Activated CD4-positive, alpha-beta memory T cell treated with anti-CD3 and anti-CD28 coated beads for 36 hours (primary cell): ENCODE measurements at regions not wholly inside any gene's neighbourhood (a gene's known extent, or its start where the extent isn't known, plus 50 kb on each side); places are given as distances from the start of the nearest gene placed in this dataset.

Source experiments
- CTCF ChIA-PET: fragments of 350-600 bp; sonication (Branson Sonifier 250); formaldehyde crosslinking; loops from one replicate; lab custom pipeline; 2021; ENCODE audit warnings: antibody characterized with exemption, inconsistent platforms; lab: Charles Lee
- POLR2A ChIA-PET: fragments of 350-600 bp; sonication (Branson Sonifier 250); formaldehyde crosslinking; loops from one replicate; lab custom pipeline; 2021; ENCODE audit warnings: antibody characterized with exemption; lab: Charles Lee
- DNase-seq: peaks from one replicate; pipeline ENCODE4 v3.0.0-alpha.2; 2020
- H3K27ac Mint-ChIP-seq: one replicate; pipeline ENCODE4 v1.8.0; 2021; ENCODE audit warnings: mixed read lengths
- H3K27me3 Mint-ChIP-seq: one replicate; pipeline ENCODE4 v1.8.0; 2021; ENCODE audit warnings: mixed read lengths
- H3K36me3 Mint-ChIP-seq: one replicate; pipeline ENCODE4 v1.8.0; 2021; ENCODE audit warnings: mixed read lengths
- H3K4me1 Mint-ChIP-seq: one replicate; pipeline ENCODE4 v1.8.0; 2021; ENCODE audit warnings: low read depth, mixed read lengths
- H3K4me3 Mint-ChIP-seq: one replicate; pipeline ENCODE4 v1.8.0; 2021; ENCODE audit warnings: mild to moderate bottlenecking, mixed read lengths
- H3K9me3 Mint-ChIP-seq: one replicate; pipeline ENCODE4 v1.8.0; 2021; ENCODE audit warnings: mixed read lengths
- intact Hi-C: fragments of 100-400 bp; cut with micrococcal nuclease; formaldehyde crosslinking; loops from one replicate; pipeline ENCODE4 v1.15.1; 2023

- H3K36me3 Mint-ChIP-seq: peaks cover 1% of the 10 kb centered on the region
- no peak for DNase-seq
- intact Hi-C loops: no loop called here
- H3K27ac Mint-ChIP-seq: no peak overlapping the region
- H3K9me3 Mint-ChIP-seq: peaks cover 26% of the 10 kb centered on the region
- CTCF ChIA-PET: no interaction called here
- H3K27me3 Mint-ChIP-seq: no peaks in the 10 kb centered on the region
- POLR2A ChIA-PET: no interaction called here
- H3K4me3 Mint-ChIP-seq: no peak overlapping the region
- no peaks in the 10 kb centered on the region for H3K4me1 Mint-ChIP-seq
These were observed 1151.1 kb downstream of the TYW1 start for GRCh38 chr7:68147614-68148238.

GRCh38 chr7:68148440-68148839 is 1151.8 kb downstream of the TYW1 start:
- no peaks in the 10 kb centered on the region for H3K4me1 Mint-ChIP-seq
- no peaks in the 10 kb centered on the region for H3K27me3 Mint-ChIP-seq
- H3K4me3 Mint-ChIP-seq: no peak overlapping the region
- peaks cover 19% of the 10 kb centered on the region for H3K9me3 Mint-ChIP-seq
- intact Hi-C loops: no loop called here
- peaks cover 1% of the 10 kb centered on the region for H3K36me3 Mint-ChIP-seq
- H3K27ac Mint-ChIP-seq: no peak overlapping the region
- CTCF ChIA-PET: no interaction called here
- DNase-seq: no peak
- POLR2A ChIA-PET: no interaction called here

GRCh38 chr7:68152205-68152604 is 1155.6 kb downstream of the TYW1 start:
- no peak overlapping the region for H3K4me3 Mint-ChIP-seq
- no peak overlapping the region for H3K27ac Mint-ChIP-seq
- peaks cover 4% of the 10 kb centered on the region for H3K9me3 Mint-ChIP-seq
- POLR2A ChIA-PET: no interaction called here
- intact Hi-C loops: no loop called here
- DNase-seq: no peak
- H3K27me3 Mint-ChIP-seq: no peaks in the 10 kb centered on the region
- no peaks in the 10 kb centered on the region for H3K36me3 Mint-ChIP-seq
- no peaks in the 10 kb centered on the region for H3K4me1 Mint-ChIP-seq
- CTCF ChIA-PET: no interaction called here

- H3K27me3 Mint-ChIP-seq: no peaks in the 10 kb centered on the region
- no peaks in the 10 kb centered on the region for H3K4me1 Mint-ChIP-seq
- H3K27ac Mint-ChIP-seq: no peak overlapping the region
- intact Hi-C loops: no loop called here
- DNase-seq: no peak
- peaks cover 9% of the 10 kb centered on the region for H3K9me3 Mint-ChIP-seq
- ChIA-PET POLR2A (no interaction called here), CTCF (no interaction called here)
- H3K36me3 Mint-ChIP-seq: no peaks in the 10 kb centered on the region
- no peak overlapping the region for H3K4me3 Mint-ChIP-seq
These were observed 1159.0 kb downstream of the TYW1 start for GRCh38 chr7:68155676-68156075.

- peaks cover 14% of the 10 kb centered on the region for H3K9me3 Mint-ChIP-seq
- CTCF ChIA-PET: no interaction called here
- DNase-seq: no peak
- H3K4me1 Mint-ChIP-seq: no peaks in the 10 kb centered on the region
- H3K27ac Mint-ChIP-seq: no peak overlapping the region
- no peaks in the 10 kb centered on the region for H3K27me3 Mint-ChIP-seq
- POLR2A ChIA-PET: no interaction called here
- intact Hi-C loops: no loop called here
- H3K4me3 Mint-ChIP-seq: no peak overlapping the region
- no peaks in the 10 kb centered on the region for H3K36me3 Mint-ChIP-seq
These were observed 1162.2 kb downstream of the TYW1 start for GRCh38 chr7:68158686-68159295.

GRCh38 chr7:68162712-68163111 is 1166.1 kb downstream of the TYW1 start:
- CTCF ChIA-PET: no interaction called here
- intact Hi-C loops: no loop called here
- Mint-ChIP-seq H3K36me3 (no peaks in the 10 kb centered on the region), H3K27ac (no peak overlapping the region), H3K9me3 (peaks cover 14% of the 10 kb centered on the region), H3K4me3 (no peak overlapping the region), H3K27me3 (no peaks in the 10 kb centered on the region), H3K4me1 (no peaks in the 10 kb centered on the region)
- POLR2A ChIA-PET: no interaction called here
- no peak for DNase-seq

GRCh38 chr7:68166525-68166924 is 1169.9 kb downstream of the TYW1 start:
- peaks cover 8% of the 10 kb centered on the region for H3K9me3 Mint-ChIP-seq
- H3K36me3 Mint-ChIP-seq: no peaks in the 10 kb centered on the region
- intact Hi-C loops: no loop called here
- no peak for DNase-seq
- no peak overlapping the region for H3K27ac Mint-ChIP-seq
- no peak overlapping the region for H3K4me3 Mint-ChIP-seq
- CTCF ChIA-PET: no interaction called here
- H3K27me3 Mint-ChIP-seq: no peaks in the 10 kb centered on the region
- no peaks in the 10 kb centered on the region for H3K4me1 Mint-ChIP-seq
- POLR2A ChIA-PET: no interaction called here

GRCh38 chr7:68173513-68173912 is 1176.9 kb downstream of the TYW1 start:
- Mint-ChIP-seq H3K27me3 (no peaks in the 10 kb centered on the region), H3K36me3 (no peaks in the 10 kb centered on the region), H3K9me3 (peaks cover 5% of the 10 kb centered on the region), H3K4me3 (no peak overlapping the region), H3K4me1 (no peaks in the 10 kb centered on the region), H3K27ac (no peak overlapping the region)
- intact Hi-C loops: no loop called here
- POLR2A ChIA-PET: no interaction called here
- DNase-seq: no peak
- CTCF ChIA-PET: no interaction called here

- H3K27ac Mint-ChIP-seq: no peak overlapping the region
- CTCF ChIA-PET: no interaction called here
- intact Hi-C loops: no loop called here
These were observed 1180.3 kb downstream of the TYW1 start for GRCh38 chr7:68176974-68177373.

GRCh38 chr7:68180761-68181160 is 1184.1 kb downstream of the TYW1 start:
- ChIA-PET CTCF (no interaction called here), POLR2A (no interaction called here)
- no peak overlapping the region for H3K27ac Mint-ChIP-seq

More at GRCh38 chr7:68176974-68177373, 1180.3 kb downstream of the TYW1 start:
- H3K9me3 Mint-ChIP-seq: peaks cover 12% of the 10 kb centered on the region
- H3K27me3 Mint-ChIP-seq: no peaks in the 10 kb centered on the region
- H3K4me3 Mint-ChIP-seq: no peak overlapping the region
- POLR2A ChIA-PET: no interaction called here
- DNase-seq: no peak
- H3K36me3 Mint-ChIP-seq: no peaks in the 10 kb centered on the region
- H3K4me1 Mint-ChIP-seq: no peaks in the 10 kb centered on the region

GRCh38 chr7:68183176-68183575 is 1186.5 kb downstream of the TYW1 start:
- peaks cover 15% of the 10 kb centered on the region for H3K9me3 Mint-ChIP-seq
- ChIA-PET POLR2A (no interaction called here), CTCF (no interaction called here)
- DNase-seq: no peak
- H3K27me3 Mint-ChIP-seq: no peaks in the 10 kb centered on the region
- intact Hi-C loops: no loop called here
- no peak overlapping the region for H3K4me3 Mint-ChIP-seq
- no peak overlapping the region for H3K27ac Mint-ChIP-seq
- no peaks in the 10 kb centered on the region for H3K4me1 Mint-ChIP-seq
- H3K36me3 Mint-ChIP-seq: no peaks in the 10 kb centered on the region

More at GRCh38 chr7:68180761-68181160, 1184.1 kb downstream of the TYW1 start:
- no peaks in the 10 kb centered on the region for H3K36me3 Mint-ChIP-seq
- no peak for DNase-seq
- intact Hi-C loops: no loop called here
- no peaks in the 10 kb centered on the region for H3K27me3 Mint-ChIP-seq
- no peak overlapping the region for H3K4me3 Mint-ChIP-seq
- H3K9me3 Mint-ChIP-seq: peaks cover 15% of the 10 kb centered on the region
- no peaks in the 10 kb centered on the region for H3K4me1 Mint-ChIP-seq

GRCh38 chr7:68185631-68186456 is 1189.2 kb downstream of the TYW1 start:
- H3K4me1 Mint-ChIP-seq: no peaks in the 10 kb centered on the region
- intact Hi-C loops: no loop called here
- POLR2A ChIA-PET: no interaction called here
- peaks cover 17% of the 10 kb centered on the region for H3K9me3 Mint-ChIP-seq
- no peak for DNase-seq
- H3K27ac Mint-ChIP-seq: no peak overlapping the region
- no peaks in the 10 kb centered on the region for H3K36me3 Mint-ChIP-seq
- no peak overlapping the region for H3K4me3 Mint-ChIP-seq
- CTCF ChIA-PET: interaction anchor here (0.7 kb wide), 1 partner anchor 812 kb away, joined by 5 read pairs; no protein-coding TSS in a partner anchor
- H3K27me3 Mint-ChIP-seq: no peaks in the 10 kb centered on the region
